SK-N-MC (cell line): ENCODE measurements at regions not wholly inside any gene's neighbourhood (a gene's known extent, or its start where the extent isn't known, plus 50 kb on each side); places are given as distances from the start of the nearest gene placed in this dataset.

Experiments used
- EZH2 ChIP-seq: fragments of 200-600 bp; sonication (generic); IDR thresholded peaks from one replicate; pipeline ENCODE4 v1.6.1; 2017; ENCODE audit warnings: antibody characterized with exemption
- POLR2AphosphoS5 ChIP-seq: IDR thresholded peaks from 2 replicates; pipeline ENCODE4 v1.6.1; 2012; ENCODE audit warnings: mild to moderate bottlenecking, low read depth, low read length, borderline replicate concordance

GRCh38 chr5:179406031-179406961 is 61.0 kb upstream of the ADAMTS2 start:
- no peak for TF ChIP-seq EZH2
- TF ChIP-seq POLR2AphosphoS5, result no peak
